ENCODE measurements at regions not wholly inside any gene's neighbourhood (a gene's known extent, or its start where the extent isn't known, plus 50 kb on each side); places are given as distances from the start of the nearest gene placed in this dataset.

DNA sequence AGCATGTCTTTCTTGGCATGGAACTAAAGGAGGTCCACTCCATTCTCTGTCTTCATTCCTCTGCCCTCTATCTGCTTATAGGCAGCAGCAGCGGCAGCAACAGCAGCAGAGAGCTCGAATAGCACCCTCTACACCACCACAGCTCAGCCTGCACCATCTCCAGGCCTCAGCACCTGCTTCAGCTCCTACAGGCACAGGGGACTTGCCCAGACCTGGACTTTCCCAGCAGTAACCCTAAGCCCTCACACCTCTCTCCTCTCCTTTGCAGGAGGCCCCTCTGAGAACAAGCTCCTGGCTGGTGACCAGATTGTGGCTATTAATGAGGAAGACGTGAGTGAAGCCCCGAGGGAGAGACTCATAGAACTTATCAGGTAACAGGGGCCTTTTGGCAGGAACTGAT lies 80.7 kb downstream of the FRMPD3 start:
- H3K14ac ChIP-seq (ENCODE audit: insufficient read length) = no peak overlapping the region
- H4K91ac ChIP-seq (replicated peaks; ENCODE audit: insufficient read length, low read length) = no peak overlapping the region
- FAIRE-seq (no peak), DNase-seq (ENCODE audit: low read depth in 1 of 2, low spot score in 2 of 2) (no peak)
- H3K4me3 ChIP-seq (ENCODE audit: extremely low read depth in 1 of 4, insufficient read depth in 2 of 4, low read depth in 3 of 4, low read length in 4 of 4) = no peak overlapping the region
- no peak overlapping the region for H3K23ac ChIP-seq (ENCODE audit: insufficient read length)
- H4K20me1 ChIP-seq (replicated peaks in 1 of 2; ENCODE audit: control insufficient read depth in 1 of 2, insufficient read depth in 2 of 2, low read length in 2 of 2) = no peaks in the 10 kb centered on the region
- H3K79me2 ChIP-seq (ENCODE audit: control insufficient read depth in 1 of 2, insufficient read depth in 2 of 2, low read length in 2 of 2) = no peaks in the 10 kb centered on the region
- H4K5ac ChIP-seq (ENCODE audit: insufficient read length, low read depth, low read length) = no peak overlapping the region
- H2AFZ ChIP-seq (ENCODE audit: low read length) = no peak overlapping the region
- no peaks in the 10 kb centered on the region for H3K79me1 ChIP-seq (ENCODE audit: low read depth, low read length)
- H4K8ac ChIP-seq (ENCODE audit: extremely low read depth, insufficient read depth, low read length) = no peak overlapping the region
- H2BK120ac ChIP-seq (replicated peaks; ENCODE audit: low read depth, low read length) = no peak overlapping the region
- no peaks in the 10 kb centered on the region for H3K27me3 ChIP-seq (replicated peaks in 1 of 4; ENCODE audit: control insufficient read depth in 3 of 4, extremely low read depth in 1 of 4, insufficient read depth in 3 of 4, low read length in 3 of 4)
- no peaks in the 10 kb centered on the region for H3K36me3 ChIP-seq (ENCODE audit: control insufficient read depth in 2 of 4, insufficient read depth in 4 of 4, low read length in 3 of 4)
- H3K4me1 ChIP-seq (replicated peaks in 1 of 4; ENCODE audit: control insufficient read depth in 3 of 4, insufficient read depth in 4 of 4, low read length in 3 of 4) = no peaks in the 10 kb centered on the region
- no peaks in the 10 kb centered on the region for H3K23me2 ChIP-seq (ENCODE audit: low read depth, low read length)
- H3K27ac ChIP-seq (ENCODE audit: low read depth, low read length) = no peak overlapping the region
- H2AK5ac ChIP-seq (ENCODE audit: low read depth, low read length) = no peak overlapping the region
- H3K4ac ChIP-seq (replicated peaks; ENCODE audit: insufficient read length, low read depth, low read length) = no peak overlapping the region
- 71% methylated on average over 2 of the region's 4 CpGs; no CpG with 5 or more reads in 1 of the 2 experiments for WGBS, 2 experiments (ENCODE audit: extremely low coverage in 1 of 2, insufficient coverage in 1 of 2, insufficient read length in 1 of 2, insufficient replicate concordance in 2 of 2, low coverage in 1 of 2, low lambda C conversion rate in 2 of 2, missing lambda C conversion rate in 1 of 2)
- no peak overlapping the region for H2BK20ac ChIP-seq (ENCODE audit: low read length)
- TF ChIP-seq EZH2 (IDR thresholded peaks at IDR 0.05; ENCODE audit: low read depth, low read length, severe bottlenecking) (no peak), TAF7 (optimal IDR thresholded peaks at IDR 0.05; ENCODE audit: borderline replicate concordance, low read depth, low read length) (no peak), HDAC2 (IDR thresholded peaks at IDR 0.05; ENCODE audit: borderline replicate concordance in 1 of 2, low read depth in 2 of 2, low read length in 2 of 2) (no peak), CREB1 (IDR thresholded peaks at IDR 0.05) (no peak), RBBP5 (IDR thresholded peaks at IDR 0.05; ENCODE audit: borderline replicate concordance, low read depth, low read length) (no peak), RFX5 (IDR thresholded peaks at IDR 0.05; ENCODE audit: borderline replicate concordance, low read depth, low read length) (no peak), SP1 (IDR thresholded peaks at IDR 0.05; ENCODE audit: low read depth, low read length) (no peak), KDM5A (IDR thresholded peaks at IDR 0.05; ENCODE audit: low read length) (no peak), POU5F1 (IDR thresholded peaks at IDR 0.05; ENCODE audit: low read depth, low read length) (no peak), BACH1 (IDR thresholded peaks at IDR 0.05; ENCODE audit: low read length) (no peak), ZNF274 (IDR thresholded peaks at IDR 0.05; ENCODE audit: borderline replicate concordance, extremely low read depth, low read length) (no peak), CHD2 (IDR thresholded peaks at IDR 0.05; ENCODE audit: low read length) (no peak), JUN (IDR thresholded peaks at IDR 0.05; ENCODE audit: low read depth, low read length) (no peak)
- no peak overlapping the region for H3K18ac ChIP-seq (ENCODE audit: extremely low read depth, low read length)
- H3K9me3 ChIP-seq (ENCODE audit: insufficient read depth in 2 of 2, low read depth in 1 of 2, low read length in 1 of 2) = no peaks in the 10 kb centered on the region
- POLR2A ChIA-PET (ENCODE audit: partially characterized antibody) = no interaction called here
- H3K9ac ChIP-seq (replicated peaks in 1 of 4; ENCODE audit: extremely low read depth in 1 of 4, low read depth in 3 of 4, low read length in 3 of 4) = no peak overlapping the region
- no peak overlapping the region for H3K56ac ChIP-seq (replicated peaks; ENCODE audit: insufficient read length, low read depth, low read length)
- H2BK12ac ChIP-seq (ENCODE audit: low read depth, low read length) = no peak overlapping the region
- CTCF ChIA-PET (ENCODE audit: partially characterized antibody) = interaction anchor here (1.0 kb wide), 1 partner anchor 18 kb away, joined by 3 read pairs; no protein-coding TSS in a partner anchor
- no peak overlapping the region for H2BK15ac ChIP-seq (ENCODE audit: low read length)
- no peak overlapping the region for H3K4me2 ChIP-seq (ENCODE audit: insufficient read depth in 1 of 2, low read depth in 2 of 2, low read length in 2 of 2)
- H2BK5ac ChIP-seq (ENCODE audit: low read depth, low read length) = no peak overlapping the region

All from H1 (cell line).